Body of pancreas (tissue), 4 donors: ENCODE measurements at regions not wholly inside any gene's neighbourhood (a gene's known extent, or its start where the extent isn't known, plus 50 kb on each side); places are given as distances from the start of the nearest gene placed in this dataset. TPM values are rescaled to one million over a fixed set of nuclear protein-coding genes. Genes with fewer than 3 reads are reported as not detected.

Source experiments
- ATAC-seq: fragments of 150-250 bp; one replicate; pipeline ENCODE4 v1.9.1; 2016
- DNase-seq, 4 donors: peaks; one replicate each; pipeline ENCODE4 v3.0.0-alpha.2; 2019
- H3K27ac ChIP-seq, 4 donors: fragments of 200-600 bp; sonication (generic); 1 replicate in 3 of 4; 2 replicates in 1 of 4; pipeline versions ENCODE4 v1.5.1 to v1.6.1; 2016 to 2019; ENCODE audit warnings: mild to moderate bottlenecking in 1 of 4, mixed read lengths in 1 of 4, moderate library complexity in 1 of 4
- H3K27me3 ChIP-seq, 2 donors: fragments of 200-600 bp; sonication (generic); one replicate each; pipeline ENCODE4 v1.6.0; 2016; ENCODE audit warnings: mild to moderate bottlenecking in 1 of 2
- H3K36me3 ChIP-seq, 2 donors: fragments of 200-600 bp; sonication (generic); replicated peaks in 1 of 2; 2 replicates each; pipeline ENCODE4 v1.5.1; 2016; ENCODE audit warnings: low read depth in 2 of 2; ENCODE audit not compliant: insufficient read depth in 1 of 2
- H3K4me1 ChIP-seq: fragments of 200-600 bp; sonication (generic); one replicate; pipeline ENCODE4 v1.6.0; 2016
- H3K4me3 ChIP-seq, 2 donors: fragments of 200-600 bp; sonication (generic); 1 replicate in 1 of 2; 2 replicates in 1 of 2; pipeline ENCODE4 v1.5.1; 2016 to 2019
- H3K9me3 ChIP-seq, 3 donors: fragments of 200-600 bp; sonication (generic); 1 replicate in 2 of 3; 2 replicates in 1 of 3; pipeline ENCODE4 v1.5.1; 2016
- POLR2A ChIP-seq, 3 donors: fragments of 450-650 bp; IDR thresholded peaks; one replicate each; pipeline ENCODE4 v1.6.1; 2016; ENCODE audit warnings: antibody characterized with exemption in 3 of 3, mild to moderate bottlenecking in 2 of 3
- WGBS, 2 donors: methylation state at CpG; one replicate each; pipeline ENCODE4 v1.1.5; 2017; 5-methylcytosine and 5-hydroxymethylcytosine counted together
- intact Hi-C: fragments of 100-400 bp; cut with DNase I; formaldehyde crosslinking; loops from one replicate; pipeline ENCODE4 v1.15.1; 2023
- small RNA-seq: library from RNA; depleted of rRNA; stranded (forward); fragments of <200 nt; gene quantifications from one replicate; pipeline ENCODE3, GENCODE V24; 2016
- TF ChIP-seq, protein P1 (sequence below), 7 experiments: fragments of 450-650 bp in 4 of 7; fragments of 200-600 bp in 3 of 7; sonication (generic) in 3 of 7; IDR thresholded peaks; one replicate each; pipeline ENCODE4 v1.5.1; 2016 to 2019; ENCODE audit warnings: antibody characterized with exemption in 7 of 7

DNA sequence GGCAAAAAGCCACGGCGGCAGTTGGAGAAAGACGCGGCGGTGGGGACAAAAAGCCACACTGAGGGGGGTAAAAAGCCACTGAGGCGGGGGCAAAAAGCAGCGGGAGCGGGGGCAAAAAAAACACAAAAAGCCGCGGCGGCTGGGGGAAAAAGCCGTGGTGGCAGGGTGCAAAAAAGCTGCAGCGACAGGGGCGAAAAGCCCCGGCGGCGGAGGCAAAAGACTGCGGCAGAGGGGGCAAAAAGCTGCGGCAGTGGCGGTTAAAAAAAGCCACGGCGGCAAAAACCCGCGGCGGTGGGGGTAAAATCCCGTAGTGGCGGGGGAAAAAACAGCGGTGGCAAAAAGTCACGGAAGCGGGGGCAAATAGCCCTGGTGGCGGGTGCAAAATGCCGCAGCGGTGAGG lies 527.3 kb downstream of the ZNF33B start:
- H3K9me3 ChIP-seq = peaks cover 0 to 12% (median 0%) of the 10 kb centered on the region in 3 donors
- no peaks in the 10 kb centered on the region for H3K36me3 ChIP-seq
- ATAC-seq = no peak
- TF ChIP-seq, protein P1, sequence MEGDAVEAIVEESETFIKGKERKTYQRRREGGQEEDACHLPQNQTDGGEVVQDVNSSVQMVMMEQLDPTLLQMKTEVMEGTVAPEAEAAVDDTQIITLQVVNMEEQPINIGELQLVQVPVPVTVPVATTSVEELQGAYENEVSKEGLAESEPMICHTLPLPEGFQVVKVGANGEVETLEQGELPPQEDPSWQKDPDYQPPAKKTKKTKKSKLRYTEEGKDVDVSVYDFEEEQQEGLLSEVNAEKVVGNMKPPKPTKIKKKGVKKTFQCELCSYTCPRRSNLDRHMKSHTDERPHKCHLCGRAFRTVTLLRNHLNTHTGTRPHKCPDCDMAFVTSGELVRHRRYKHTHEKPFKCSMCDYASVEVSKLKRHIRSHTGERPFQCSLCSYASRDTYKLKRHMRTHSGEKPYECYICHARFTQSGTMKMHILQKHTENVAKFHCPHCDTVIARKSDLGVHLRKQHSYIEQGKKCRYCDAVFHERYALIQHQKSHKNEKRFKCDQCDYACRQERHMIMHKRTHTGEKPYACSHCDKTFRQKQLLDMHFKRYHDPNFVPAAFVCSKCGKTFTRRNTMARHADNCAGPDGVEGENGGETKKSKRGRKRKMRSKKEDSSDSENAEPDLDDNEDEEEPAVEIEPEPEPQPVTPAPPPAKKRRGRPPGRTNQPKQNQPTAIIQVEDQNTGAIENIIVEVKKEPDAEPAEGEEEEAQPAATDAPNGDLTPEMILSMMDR (IDR thresholded peaks at IDR 0.05) = no peak
- no peak for TF ChIP-seq POLR2A (IDR thresholded peaks at IDR 0.05)
- H3K4me1 ChIP-seq = no peaks in the 10 kb centered on the region
- no peak for DNase-seq
- intact Hi-C loops = no loop called here
- 86 to 88% methylated on average over 28 to 32 of the region's 33 CpGs for WGBS, 2 donors
- H3K27ac ChIP-seq = no peak overlapping the region
- no peaks in the 10 kb centered on the region for H3K27me3 ChIP-seq
- no peak overlapping the region for H3K4me3 ChIP-seq

Small RNA genes in the stretch of these regions (small RNA-seq; reads per million reads assigned to genes)
- gene KSR1P1 = not detected
